CD8-positive, alpha-beta memory T cell (primary cell): ENCODE measurements at regions not wholly inside any gene's neighbourhood (a gene's known extent, or its start where the extent isn't known, plus 50 kb on each side); places are given as distances from the start of the nearest gene placed in this dataset.

Source experiments
- CTCF ChIA-PET: fragments of 350-600 bp; sonication (Branson Sonifier 250); formaldehyde crosslinking; loops from one replicate; lab custom pipeline; 2021; ENCODE audit warnings: antibody characterized with exemption; lab: Charles Lee
- POLR2A ChIA-PET: fragments of 350-600 bp; sonication (Branson Sonifier 250); formaldehyde crosslinking; loops from one replicate; lab custom pipeline; 2021; ENCODE audit warnings: antibody characterized with exemption; lab: Charles Lee
- DNase-seq, 5 donors: peaks; one replicate each; pipeline versions ENCODE4 v3.0.0 to v3.0.0-alpha.2; 2020 to 2022; ENCODE audit warnings: mixed read lengths in 1 of 5
- H3K27ac ChIP-seq: one replicate; pipeline ENCODE4 v1.7.0; 2013; ENCODE audit warnings: low read depth, mild to moderate bottlenecking, low read length, moderate library complexity
- H3K27me3 ChIP-seq: 2 replicates; pipeline ENCODE4 v1.7.0; 2013; ENCODE audit warnings: low read length, mild to moderate bottlenecking; ENCODE audit not compliant: insufficient read depth, poor library complexity, severe bottlenecking
- H3K36me3 ChIP-seq: 2 replicates; pipeline ENCODE4 v1.7.0; 2013; ENCODE audit warnings: mild to moderate bottlenecking, low read length, moderate library complexity; ENCODE audit not compliant: insufficient read depth
- H3K4me1 ChIP-seq: 2 replicates; pipeline ENCODE4 v1.7.0; 2013; ENCODE audit warnings: mild to moderate bottlenecking, low read length, moderate library complexity; ENCODE audit not compliant: insufficient read depth
- H3K4me3 ChIP-seq: 2 replicates; pipeline ENCODE4 v1.7.0; 2013; ENCODE audit warnings: mild to moderate bottlenecking, low read length
- H3K9me3 ChIP-seq: 2 replicates; pipeline ENCODE4 v1.7.0; 2013; ENCODE audit warnings: mild to moderate bottlenecking, low read length
- H3K27ac Mint-ChIP-seq, 8 donors: one replicate each; pipeline ENCODE4 v1.8.0; 2020 to 2021; ENCODE audit warnings: mixed read lengths in 8 of 8, mild to moderate bottlenecking in 6 of 8, inconsistent platforms in 3 of 8, moderate library complexity in 3 of 8
- H3K27me3 Mint-ChIP-seq, 2 donors: one replicate each; pipeline ENCODE4 v1.8.0; 2020 to 2021; ENCODE audit warnings: mixed read lengths in 2 of 2, mild to moderate bottlenecking in 1 of 2, moderate library complexity in 1 of 2
- H3K36me3 Mint-ChIP-seq, 3 donors: one replicate each; pipeline ENCODE4 v1.8.0; 2020 to 2021; ENCODE audit warnings: mixed read lengths in 3 of 3, inconsistent platforms in 1 of 3, mild to moderate bottlenecking in 1 of 3
- H3K4me1 Mint-ChIP-seq, 3 donors: one replicate each; pipeline ENCODE4 v1.8.0; 2020 to 2021; ENCODE audit warnings: mixed read lengths in 3 of 3, inconsistent platforms in 1 of 3, mild to moderate bottlenecking in 1 of 3
- H3K4me3 Mint-ChIP-seq, 7 donors: one replicate each; pipeline ENCODE4 v1.8.0; 2020 to 2021; ENCODE audit warnings: mixed read lengths in 7 of 7, mild to moderate bottlenecking in 6 of 7, moderate library complexity in 4 of 7, inconsistent platforms in 2 of 7
- H3K9me3 Mint-ChIP-seq, 5 donors: one replicate each; pipeline ENCODE4 v1.8.0; 2020 to 2022; ENCODE audit warnings: mixed read lengths in 5 of 5, mild to moderate bottlenecking in 3 of 5, moderate library complexity in 2 of 5, inconsistent platforms in 1 of 5

- Histone ChIP-seq H3K36me3 (no peaks in the 10 kb centered on the region), H3K4me1 (no peaks in the 10 kb centered on the region), H3K4me3 (no peak overlapping the region), H3K9me3 (no peaks in the 10 kb centered on the region), H3K27ac (no peak overlapping the region), H3K27me3 (no peaks in the 10 kb centered on the region)
- Mint-ChIP-seq H3K36me3 (no peaks in the 10 kb centered on the region), H3K4me3 (no peak overlapping the region), H3K9me3 (peaks cover 10 to 36% (median 12%) of the 10 kb centered on the region in 5 donors), H3K27me3 (no peaks in the 10 kb centered on the region), H3K27ac (no peak overlapping the region), H3K4me1 (no peaks in the 10 kb centered on the region)
- no peak for DNase-seq
- POLR2A ChIA-PET: no interaction called here
- CTCF ChIA-PET: no interaction called here
Observed at GRCh38 chr3:75035146-75035545, 420.7 kb upstream of the CNTN3 start.

GRCh38 chr3:75042941-75043340, 428.5 kb upstream of the CNTN3 start:
- Mint-ChIP-seq H3K4me3 (no peak overlapping the region), H3K27ac (peak overlapping the region in 1 of 8 donors; percentile 44), H3K9me3 (peaks cover 26 to 37% (median 30%) of the 10 kb centered on the region in 5 donors), H3K36me3 (no peaks in the 10 kb centered on the region), H3K4me1 (no peaks in the 10 kb centered on the region), H3K27me3 (no peaks in the 10 kb centered on the region)
- Histone ChIP-seq H3K9me3 (peaks cover 3% of the 10 kb centered on the region), H3K27me3 (no peaks in the 10 kb centered on the region), H3K36me3 (no peaks in the 10 kb centered on the region), H3K4me3 (no peak overlapping the region), H3K4me1 (no peaks in the 10 kb centered on the region), H3K27ac (no peak overlapping the region)
- no peak for DNase-seq
- ChIA-PET CTCF (no interaction called here), POLR2A (no interaction called here)

GRCh38 chr3:75048650-75049049, 434.2 kb upstream of the CNTN3 start:
- POLR2A ChIA-PET: no interaction called here

GRCh38 chr3:75049533-75049932, 435.1 kb upstream of the CNTN3 start:
- peaks cover 2 to 15% (median 4%) of the 10 kb centered on the region in 5 donors for H3K9me3 Mint-ChIP-seq
- CTCF ChIA-PET: no interaction called here
- no peaks in the 10 kb centered on the region for H3K4me1 Mint-ChIP-seq
- Histone ChIP-seq H3K4me1 (no peaks in the 10 kb centered on the region), H3K36me3 (no peaks in the 10 kb centered on the region), H3K27me3 (no peaks in the 10 kb centered on the region), H3K4me3 (no peak overlapping the region), H3K27ac (no peak overlapping the region), H3K9me3 (peaks cover 8% of the 10 kb centered on the region)
- POLR2A ChIA-PET: no interaction called here
- H3K27ac Mint-ChIP-seq: no peak overlapping the region
- DNase-seq: no peak
- no peaks in the 10 kb centered on the region for H3K36me3 Mint-ChIP-seq
- no peak overlapping the region for H3K4me3 Mint-ChIP-seq
- peaks cover 0 to 1% of the 10 kb centered on the region in 2 donors for H3K27me3 Mint-ChIP-seq

More at GRCh38 chr3:75048650-75049049, 434.2 kb upstream of the CNTN3 start:
- no peaks in the 10 kb centered on the region for H3K4me1 Mint-ChIP-seq
- H3K27ac Mint-ChIP-seq: no peak overlapping the region
- H3K36me3 ChIP-seq: no peaks in the 10 kb centered on the region
- H3K4me3 Mint-ChIP-seq: no peak overlapping the region
- peaks cover 3 to 13% (median 4%) of the 10 kb centered on the region in 5 donors for H3K9me3 Mint-ChIP-seq
- CTCF ChIA-PET: no interaction called here
- H3K4me3 ChIP-seq: no peak overlapping the region
- peaks cover 8% of the 10 kb centered on the region for H3K9me3 ChIP-seq
- no peak for DNase-seq
- no peaks in the 10 kb centered on the region for H3K27me3 ChIP-seq
- H3K4me1 ChIP-seq: no peaks in the 10 kb centered on the region
- H3K27me3 Mint-ChIP-seq: peaks cover 0 to 1% of the 10 kb centered on the region in 2 donors
- no peaks in the 10 kb centered on the region for H3K36me3 Mint-ChIP-seq
- H3K27ac ChIP-seq: no peak overlapping the region

GRCh38 chr3:75059120-75059519, 444.7 kb upstream of the CNTN3 start:
- Mint-ChIP-seq H3K4me3 (no peak overlapping the region), H3K9me3 (peaks cover 5 to 33% (median 15%) of the 10 kb centered on the region in 5 donors)

GRCh38 chr3:75061806-75062205, 447.3 kb upstream of the CNTN3 start:
- ChIA-PET CTCF (no interaction called here), POLR2A (no interaction called here)
- Histone ChIP-seq H3K9me3 (no peaks in the 10 kb centered on the region), H3K27me3 (no peaks in the 10 kb centered on the region), H3K36me3 (no peaks in the 10 kb centered on the region), H3K4me3 (no peak overlapping the region), H3K4me1 (no peaks in the 10 kb centered on the region), H3K27ac (no peak overlapping the region)
- no peaks in the 10 kb centered on the region for H3K36me3 Mint-ChIP-seq
- no peaks in the 10 kb centered on the region for H3K4me1 Mint-ChIP-seq
- DNase-seq: no peak
- no peak overlapping the region for H3K4me3 Mint-ChIP-seq
- H3K27ac Mint-ChIP-seq: no peak overlapping the region
- H3K9me3 Mint-ChIP-seq: peaks cover 6 to 35% (median 15%) of the 10 kb centered on the region in 5 donors
- no peaks in the 10 kb centered on the region for H3K27me3 Mint-ChIP-seq

More at GRCh38 chr3:75059120-75059519, 444.7 kb upstream of the CNTN3 start:
- Mint-ChIP-seq H3K27ac (no peak overlapping the region), H3K4me1 (no peaks in the 10 kb centered on the region), H3K27me3 (no peaks in the 10 kb centered on the region), H3K36me3 (no peaks in the 10 kb centered on the region)
- H3K27ac ChIP-seq: no peak overlapping the region
- H3K4me3 ChIP-seq: no peak overlapping the region
- H3K27me3 ChIP-seq: no peaks in the 10 kb centered on the region
- no peaks in the 10 kb centered on the region for H3K4me1 ChIP-seq
- H3K9me3 ChIP-seq: no peaks in the 10 kb centered on the region
- ChIA-PET POLR2A (no interaction called here), CTCF (no interaction called here)
- no peak for DNase-seq
- no peaks in the 10 kb centered on the region for H3K36me3 ChIP-seq

GRCh38 chr3:75075158-75075557, 460.7 kb upstream of the CNTN3 start:
- Mint-ChIP-seq H3K4me3 (no peak overlapping the region), H3K36me3 (no peaks in the 10 kb centered on the region), H3K9me3 (peaks cover 0 to 25% (median 2%) of the 10 kb centered on the region in 5 donors), H3K27ac (no peak overlapping the region), H3K27me3 (peaks cover 0 to under 1% of the 10 kb centered on the region in 2 donors), H3K4me1 (no peaks in the 10 kb centered on the region)
- Histone ChIP-seq H3K4me3 (no peak overlapping the region), H3K27ac (no peak overlapping the region), H3K36me3 (no peaks in the 10 kb centered on the region), H3K27me3 (no peaks in the 10 kb centered on the region), H3K4me1 (no peaks in the 10 kb centered on the region), H3K9me3 (no peaks in the 10 kb centered on the region)
- POLR2A ChIA-PET: no interaction called here
- CTCF ChIA-PET: no interaction called here
- DNase-seq: no peak

- Mint-ChIP-seq H3K4me1 (no peaks in the 10 kb centered on the region), H3K9me3 (peaks cover 2 to 25% (median 6%) of the 10 kb centered on the region in 5 donors), H3K36me3 (no peaks in the 10 kb centered on the region), H3K27ac (no peak overlapping the region), H3K27me3 (no peaks in the 10 kb centered on the region), H3K4me3 (no peak overlapping the region)
- Histone ChIP-seq H3K4me3 (no peak overlapping the region), H3K36me3 (no peaks in the 10 kb centered on the region), H3K4me1 (no peaks in the 10 kb centered on the region), H3K27ac (no peak overlapping the region), H3K27me3 (no peaks in the 10 kb centered on the region), H3K9me3 (no peaks in the 10 kb centered on the region)
- ChIA-PET POLR2A (no interaction called here), CTCF (no interaction called here)
- DNase-seq: no peak
Observed at GRCh38 chr3:75076481-75076880, 462.0 kb upstream of the CNTN3 start.

GRCh38 chr3:75078290-75078689, 463.8 kb upstream of the CNTN3 start:
- Histone ChIP-seq H3K4me1 (no peaks in the 10 kb centered on the region), H3K36me3 (no peaks in the 10 kb centered on the region), H3K4me3 (no peak overlapping the region), H3K27me3 (no peaks in the 10 kb centered on the region), H3K27ac (no peak overlapping the region), H3K9me3 (no peaks in the 10 kb centered on the region)
- Mint-ChIP-seq H3K36me3 (no peaks in the 10 kb centered on the region), H3K9me3 (peaks cover 2 to 17% (median 6%) of the 10 kb centered on the region in 5 donors), H3K27me3 (no peaks in the 10 kb centered on the region), H3K4me1 (no peaks in the 10 kb centered on the region), H3K4me3 (no peak overlapping the region), H3K27ac (no peak overlapping the region)
- CTCF ChIA-PET: no interaction called here
- POLR2A ChIA-PET: no interaction called here
- no peak for DNase-seq
